GM10266 (cell line): ENCODE measurements at regions not wholly inside any gene's neighbourhood (a gene's known extent, or its start where the extent isn't known, plus 50 kb on each side); places are given as distances from the start of the nearest gene placed in this dataset.

Experiments
- DNase-seq: peaks from one replicate; pipeline ENCODE4 v3.0.0; 2012; ENCODE audit errors: extremely low spot score
- CTCF ChIP-seq: IDR thresholded peaks from 2 replicates; pipeline ENCODE4 v1.5.1; 2012; ENCODE audit warnings: mild to moderate bottlenecking, low read depth; ENCODE audit not compliant: control insufficient read depth, insufficient read depth; ENCODE audit errors: missing control alignments

GRCh38 chr11:19573666-19574065 lies 139.0 kb upstream of the NAV2 start:
- TF ChIP-seq CTCF = no peak

GRCh38 chr11:19571906-19572305 lies 140.7 kb upstream of the NAV2 start:
- no peak for DNase-seq
- TF ChIP-seq CTCF = no peak

More at GRCh38 chr11:19573666-19574065, 139.0 kb upstream of the NAV2 start:
- no peak for DNase-seq

- no peak for TF ChIP-seq CTCF
- DNase-seq = no peak
Observed at GRCh38 chr11:19570889-19571288, 141.7 kb upstream of the NAV2 start.

GRCh38 chr11:19567996-19568395 lies 144.6 kb upstream of the NAV2 start:
- TF ChIP-seq CTCF = no peak
- no peak for DNase-seq

GRCh38 chr11:19566583-19567379 lies 145.9 kb upstream of the NAV2 start:
- TF ChIP-seq CTCF = no peak
- no peak for DNase-seq

- DNase-seq = no peak
- TF ChIP-seq CTCF = no peak
Observed at GRCh38 chr11:19565639-19566038, 147.0 kb upstream of the NAV2 start.

- TF ChIP-seq CTCF = no peak
- DNase-seq = no peak
Observed at GRCh38 chr11:19562156-19562555, 150.5 kb upstream of the NAV2 start.
